Activated CD4-positive, alpha-beta T cell treated with anti-CD3 and anti-CD28 coated beads for 48 hours (primary cell): ENCODE measurements at regions not wholly inside any gene's neighbourhood (a gene's known extent, or its start where the extent isn't known, plus 50 kb on each side); places are given as distances from the start of the nearest gene placed in this dataset.

Experiments used
- DNase-seq: peaks from one replicate; pipeline ENCODE4 v3.0.0-alpha.2; 2020

- DNase-seq, result no peak
Observed at GRCh38 chr2:156083763-156084493, 248.6 kb downstream of the NR4A2 start.

- no peak for DNase-seq
Observed at GRCh38 chr2:156079845-156080244, 252.7 kb downstream of the NR4A2 start.

GRCh38 chr2:156077041-156077742 is 255.3 kb downstream of the NR4A2 start:
- no peak for DNase-seq

GRCh38 chr2:156065912-156066311 is 266.6 kb downstream of the NR4A2 start:
- peak; percentile 11 for DNase-seq

- DNase-seq, result no peak
Observed at GRCh38 chr2:156064540-156064939, 268.0 kb downstream of the NR4A2 start.

- no peak for DNase-seq
Observed at GRCh38 chr2:156057647-156058046, 274.9 kb downstream of the NR4A2 start.

- DNase-seq, result no peak
Observed at GRCh38 chr2:156054983-156055382, 277.5 kb downstream of the NR4A2 start.

GRCh38 chr2:156046900-156047299 is 285.6 kb downstream of the NR4A2 start:
- DNase-seq, result no peak

- DNase-seq, result no peak
Observed at GRCh38 chr2:156042895-156043294, 289.6 kb downstream of the NR4A2 start.

- DNase-seq, result no peak
Observed at GRCh38 chr2:156038021-156038420, 294.5 kb downstream of the NR4A2 start.

- no peak for DNase-seq
Observed at GRCh38 chr2:156037482-156037881, 295.0 kb downstream of the NR4A2 start.

- DNase-seq, result no peak
Observed at GRCh38 chr2:156031121-156031520, 301.4 kb downstream of the NR4A2 start.

GRCh38 chr2:156023229-156023869 is 309.2 kb downstream of the NR4A2 start:
- no peak for DNase-seq

- DNase-seq, result no peak
Observed at GRCh38 chr2:156021146-156022040, 311.1 kb downstream of the NR4A2 start.

- DNase-seq, result no peak
Observed at GRCh38 chr2:156019341-156019740, 313.2 kb downstream of the NR4A2 start.

- DNase-seq, result no peak
Observed at GRCh38 chr2:156017341-156017885, 315.1 kb downstream of the NR4A2 start.

GRCh38 chr2:156009293-156009692 is 323.2 kb downstream of the NR4A2 start:
- no peak for DNase-seq

GRCh38 chr2:156006721-156007618 is 325.6 kb downstream of the NR4A2 start:
- no peak for DNase-seq

- no peak for DNase-seq
Observed at GRCh38 chr2:156005999-156006712, 326.4 kb downstream of the NR4A2 start.

- DNase-seq, result no peak
Observed at GRCh38 chr2:156005531-156005930, 327.0 kb downstream of the NR4A2 start.

- DNase-seq, result no peak
Observed at GRCh38 chr2:156004459-156004858, 328.1 kb downstream of the NR4A2 start.
